Right lobe of liver (tissue), 4 donors: ENCODE measurements at regions not wholly inside any gene's neighbourhood (a gene's known extent, or its start where the extent isn't known, plus 50 kb on each side); places are given as distances from the start of the nearest gene placed in this dataset.

ENCODE experiments used
- POLR2A ChIP-seq: fragments of 450-650 bp; IDR thresholded peaks from one replicate; pipeline ENCODE4 v1.6.1; 2017; ENCODE audit warnings: antibody characterized with exemption, mild to moderate bottlenecking
- TF ChIP-seq, protein P1 (sequence below), 4 donors: fragments of 200-600 bp in 3 of 4; fragments of 450-650 bp in 1 of 4; IDR thresholded peaks; one replicate each; pipeline versions ENCODE4 v1.5.1 to v1.8.0; 2016 to 2022; ENCODE audit warnings: antibody characterized with exemption in 4 of 4, mild to moderate bottlenecking in 2 of 4
- donor health status: DM: no; HTN: no; CAD: no.
- donor health status: DM: no; HTN: no; CAD: no.
- donor health status: DM: no; HTN: yes; CAD: no.

DNA sequence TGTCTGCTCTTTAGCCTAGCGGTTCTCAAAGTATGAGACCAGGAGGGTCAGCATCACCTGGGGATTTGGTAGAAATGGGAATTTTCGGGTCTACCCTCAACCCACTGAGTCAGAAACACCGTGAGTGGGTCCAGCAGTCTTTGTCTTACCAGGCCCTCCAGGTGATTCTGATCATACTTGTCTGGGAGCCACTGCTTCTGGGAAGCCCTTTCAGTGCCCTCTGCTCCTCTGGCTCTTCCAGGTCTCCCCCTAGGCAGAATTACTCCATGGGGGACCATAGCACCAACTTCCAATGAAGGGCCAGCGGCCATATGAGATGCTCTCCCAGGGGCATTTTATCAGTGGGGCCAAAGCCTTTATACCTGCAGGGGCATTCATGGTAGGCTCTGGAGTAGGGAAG is 81.0 kb upstream of the ETV3 start:
- TF ChIP-seq, protein P1, sequence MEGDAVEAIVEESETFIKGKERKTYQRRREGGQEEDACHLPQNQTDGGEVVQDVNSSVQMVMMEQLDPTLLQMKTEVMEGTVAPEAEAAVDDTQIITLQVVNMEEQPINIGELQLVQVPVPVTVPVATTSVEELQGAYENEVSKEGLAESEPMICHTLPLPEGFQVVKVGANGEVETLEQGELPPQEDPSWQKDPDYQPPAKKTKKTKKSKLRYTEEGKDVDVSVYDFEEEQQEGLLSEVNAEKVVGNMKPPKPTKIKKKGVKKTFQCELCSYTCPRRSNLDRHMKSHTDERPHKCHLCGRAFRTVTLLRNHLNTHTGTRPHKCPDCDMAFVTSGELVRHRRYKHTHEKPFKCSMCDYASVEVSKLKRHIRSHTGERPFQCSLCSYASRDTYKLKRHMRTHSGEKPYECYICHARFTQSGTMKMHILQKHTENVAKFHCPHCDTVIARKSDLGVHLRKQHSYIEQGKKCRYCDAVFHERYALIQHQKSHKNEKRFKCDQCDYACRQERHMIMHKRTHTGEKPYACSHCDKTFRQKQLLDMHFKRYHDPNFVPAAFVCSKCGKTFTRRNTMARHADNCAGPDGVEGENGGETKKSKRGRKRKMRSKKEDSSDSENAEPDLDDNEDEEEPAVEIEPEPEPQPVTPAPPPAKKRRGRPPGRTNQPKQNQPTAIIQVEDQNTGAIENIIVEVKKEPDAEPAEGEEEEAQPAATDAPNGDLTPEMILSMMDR (IDR thresholded peaks at IDR 0.05): no peak
- TF ChIP-seq POLR2A: no peak
